ENCODE measurements at regions not wholly inside any gene's neighbourhood (a gene's known extent, or its start where the extent isn't known, plus 50 kb on each side); places are given as distances from the start of the nearest gene placed in this dataset.

- intact Hi-C loops (cut with DNase I; ENCODE audit: low total_unique reads) = no loop called here
- no peak for DNase-seq
- no peak overlapping the region for H3K27ac ChIP-seq
Measured at GRCh38 chr5:74040065-74040551, 414.1 kb downstream of the ARHGEF28 start.

GRCh38 chr5:74037321-74037720 lies 411.3 kb downstream of the ARHGEF28 start:
- TF ChIP-seq CTCF (IDR thresholded peaks at IDR 0.05) (no peak), POLR2A (IDR thresholded peaks at IDR 0.05) (no peak)
- DNase-seq = no peak
- H3K9me3 ChIP-seq = no peaks in the 10 kb centered on the region
- no peak overlapping the region for H3K4me3 ChIP-seq
- intact Hi-C loops (cut with DNase I; ENCODE audit: low total_unique reads) = no loop called here
- no peaks in the 10 kb centered on the region for H3K4me1 ChIP-seq
- H3K27ac ChIP-seq = no peak overlapping the region
- H3K36me3 ChIP-seq = no peaks in the 10 kb centered on the region
- H3K27me3 ChIP-seq = no peaks in the 10 kb centered on the region

More at GRCh38 chr5:74040065-74040551, 414.1 kb downstream of the ARHGEF28 start:
- H3K36me3 ChIP-seq = no peaks in the 10 kb centered on the region
- H3K4me1 ChIP-seq = no peaks in the 10 kb centered on the region
- no peak overlapping the region for H3K4me3 ChIP-seq
- no peak for TF ChIP-seq POLR2A (IDR thresholded peaks at IDR 0.05)
- TF ChIP-seq CTCF (IDR thresholded peaks at IDR 0.05) = no peak
- no peaks in the 10 kb centered on the region for H3K27me3 ChIP-seq
- H3K9me3 ChIP-seq = no peaks in the 10 kb centered on the region

GRCh38 chr5:74035521-74035937 lies 409.5 kb downstream of the ARHGEF28 start:
- H3K36me3 ChIP-seq = no peaks in the 10 kb centered on the region
- intact Hi-C loops (cut with DNase I; ENCODE audit: low total_unique reads) = no loop called here
- peak; percentile 28 to 51 for DNase-seq
- H3K27me3 ChIP-seq = no peaks in the 10 kb centered on the region
- H3K4me1 ChIP-seq = no peaks in the 10 kb centered on the region
- no peak overlapping the region for H3K4me3 ChIP-seq
- no peaks in the 10 kb centered on the region for H3K9me3 ChIP-seq
- no peak overlapping the region for H3K27ac ChIP-seq
- TF ChIP-seq CTCF (IDR thresholded peaks at IDR 0.05) (peak; percentile 16 to 49 (median 38)), POLR2A (IDR thresholded peaks at IDR 0.05) (no peak)

GRCh38 chr5:74034733-74035132 lies 408.7 kb downstream of the ARHGEF28 start:
- intact Hi-C loops (cut with DNase I; ENCODE audit: low total_unique reads) = no loop called here
- H3K4me3 ChIP-seq = no peak overlapping the region
- H3K27me3 ChIP-seq = no peaks in the 10 kb centered on the region
- no peaks in the 10 kb centered on the region for H3K36me3 ChIP-seq
- no peaks in the 10 kb centered on the region for H3K4me1 ChIP-seq
- no peak overlapping the region for H3K27ac ChIP-seq
- H3K9me3 ChIP-seq = no peaks in the 10 kb centered on the region
- DNase-seq = no peak
- no peak for TF ChIP-seq CTCF (IDR thresholded peaks at IDR 0.05)
- TF ChIP-seq POLR2A (IDR thresholded peaks at IDR 0.05) = no peak

- TF ChIP-seq POLR2A (IDR thresholded peaks at IDR 0.05) (no peak), CTCF (IDR thresholded peaks at IDR 0.05) (no peak)
- Histone ChIP-seq H3K27me3 (no peaks in the 10 kb centered on the region), H3K4me1 (no peaks in the 10 kb centered on the region), H3K27ac (no peak overlapping the region), H3K4me3 (no peak overlapping the region), H3K36me3 (no peaks in the 10 kb centered on the region), H3K9me3 (no peaks in the 10 kb centered on the region)
- intact Hi-C loops (cut with DNase I; ENCODE audit: low total_unique reads) = no loop called here
- DNase-seq = no peak
Measured at GRCh38 chr5:74032617-74033016, 406.6 kb downstream of the ARHGEF28 start.

Measured in uterus (tissue), 3 donors.